ENCODE measurements at regions not wholly inside any gene's neighbourhood (a gene's known extent, or its start where the extent isn't known, plus 50 kb on each side); places are given as distances from the start of the nearest gene placed in this dataset.

- H3K9me3 Mint-ChIP-seq, result no peaks in the 10 kb centered on the region
- no peaks in the 10 kb centered on the region for H3K27me3 Mint-ChIP-seq (ENCODE audit: low read depth)
- peaks cover 9% of the 10 kb centered on the region for H3K4me1 Mint-ChIP-seq (ENCODE audit: low read depth)
- no peak overlapping the region for H3K4me3 Mint-ChIP-seq
- H3K27ac Mint-ChIP-seq, result no peak overlapping the region
- no peaks in the 10 kb centered on the region for H3K36me3 Mint-ChIP-seq (ENCODE audit: low read depth)
These were observed 76.5 kb downstream of the ZNF281 start for GRCh38 chr1:200333329-200333728.

- Mint-ChIP-seq H3K9me3 (no peaks in the 10 kb centered on the region), H3K36me3 (ENCODE audit: low read depth) (no peaks in the 10 kb centered on the region), H3K4me1 (ENCODE audit: low read depth) (peaks cover 7% of the 10 kb centered on the region), H3K27me3 (ENCODE audit: low read depth) (peaks cover 5% of the 10 kb centered on the region), H3K4me3 (no peak overlapping the region), H3K27ac (no peak overlapping the region)
These were observed 77.1 kb downstream of the ZNF281 start for GRCh38 chr1:200332716-200333115.

- H3K4me1 Mint-ChIP-seq (ENCODE audit: low read depth), result no peaks in the 10 kb centered on the region
- no peak overlapping the region for H3K4me3 Mint-ChIP-seq
- H3K9me3 Mint-ChIP-seq, result no peaks in the 10 kb centered on the region
- peaks cover 14% of the 10 kb centered on the region for H3K27me3 Mint-ChIP-seq (ENCODE audit: low read depth)
- no peak overlapping the region for H3K27ac Mint-ChIP-seq
- H3K36me3 Mint-ChIP-seq (ENCODE audit: low read depth), result no peaks in the 10 kb centered on the region
These were observed 79.0 kb downstream of the ZNF281 start for GRCh38 chr1:200330741-200331428.

DNA sequence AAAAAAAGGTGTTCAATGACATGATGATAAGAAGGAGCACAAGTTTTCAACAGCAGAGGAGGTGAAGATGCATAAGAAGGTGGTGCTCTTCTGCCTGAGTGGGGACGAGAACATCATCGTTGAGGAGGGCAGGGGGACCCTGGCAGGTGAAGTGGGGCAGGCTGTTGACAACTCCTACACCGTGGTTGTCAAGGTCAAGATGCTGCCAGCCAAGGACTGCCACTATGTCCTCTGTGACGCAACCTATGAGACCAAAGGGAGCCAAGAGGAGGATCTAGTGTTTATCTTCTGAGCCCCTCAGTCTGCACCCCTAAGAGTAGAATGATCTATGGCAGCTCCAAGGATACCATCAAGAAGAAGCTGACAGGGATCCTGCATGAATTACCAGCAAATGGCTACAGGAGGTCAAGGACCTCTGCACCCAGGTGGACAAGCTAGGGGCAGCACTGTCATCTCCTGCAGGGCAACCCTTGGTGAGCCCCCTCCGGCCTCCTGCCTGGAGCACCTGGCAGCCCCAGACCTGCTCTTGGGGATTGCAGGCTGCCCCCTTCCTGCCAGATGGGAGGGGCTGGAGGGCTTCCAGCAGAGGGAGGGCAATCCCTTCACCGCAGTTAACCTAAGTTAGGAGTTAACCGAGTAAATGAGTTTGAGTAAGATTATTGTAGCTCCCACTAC, 80.5 kb downstream of the ZNF281 start:
- no peak overlapping the region for H3K27ac Mint-ChIP-seq
- no peaks in the 10 kb centered on the region for H3K36me3 Mint-ChIP-seq (ENCODE audit: low read depth)
- no peaks in the 10 kb centered on the region for H3K4me1 Mint-ChIP-seq (ENCODE audit: low read depth)
- peaks cover 14% of the 10 kb centered on the region for H3K27me3 Mint-ChIP-seq (ENCODE audit: low read depth)
- no peaks in the 10 kb centered on the region for H3K9me3 Mint-ChIP-seq
- H3K4me3 Mint-ChIP-seq, result no peak overlapping the region

DNA sequence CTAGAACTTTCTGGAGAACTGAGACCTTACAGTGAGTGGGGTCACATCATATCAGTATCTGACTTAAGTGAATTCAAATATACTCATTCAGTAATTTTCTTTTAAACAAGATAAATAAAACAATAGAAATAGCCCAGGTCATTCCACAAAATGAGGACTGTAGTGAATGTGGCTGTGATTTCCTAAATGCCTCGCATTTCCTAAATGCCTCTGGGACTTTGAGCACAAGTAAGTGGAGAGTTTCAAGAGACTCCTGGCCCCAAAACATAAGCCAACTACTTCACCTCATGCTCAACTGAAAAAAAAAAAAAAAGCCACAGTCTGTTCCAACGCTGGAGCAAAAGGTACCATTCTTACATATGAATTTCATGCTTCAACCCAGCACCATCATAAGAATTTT, 81.5 kb downstream of the ZNF281 start:
- Mint-ChIP-seq H3K4me1 (ENCODE audit: low read depth) (no peaks in the 10 kb centered on the region), H3K27ac (no peak overlapping the region), H3K27me3 (ENCODE audit: low read depth) (peaks cover 14% of the 10 kb centered on the region), H3K9me3 (peaks cover 3% of the 10 kb centered on the region), H3K4me3 (no peak overlapping the region), H3K36me3 (ENCODE audit: low read depth) (no peaks in the 10 kb centered on the region)

DNA sequence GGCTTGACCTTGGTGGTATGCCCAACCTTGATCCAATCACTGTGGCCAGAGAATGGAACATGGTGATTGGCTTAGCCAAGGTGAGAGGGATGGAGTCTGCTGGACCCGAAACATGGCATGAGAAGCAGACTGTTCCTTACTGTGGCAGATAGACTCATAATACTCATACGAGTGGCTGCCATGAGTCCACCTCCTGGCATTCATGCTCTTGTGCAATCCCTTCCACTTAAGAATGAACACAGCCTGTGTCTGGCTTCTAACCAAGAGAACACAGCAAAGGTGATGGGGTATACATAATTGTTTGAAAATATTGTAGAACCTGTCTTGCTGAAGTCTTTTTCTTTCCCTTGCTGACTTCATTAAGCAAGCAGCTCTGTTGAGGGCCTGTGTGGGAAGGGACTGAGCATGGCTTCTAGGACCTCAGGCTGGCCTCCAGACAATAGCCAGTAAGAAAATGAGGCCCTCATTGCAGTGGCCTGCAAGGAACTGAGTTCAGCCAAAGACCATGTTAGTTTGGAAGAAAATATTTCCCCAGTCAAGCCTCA, 85.9 kb downstream of the ZNF281 start:
- Mint-ChIP-seq H3K27ac (no peak overlapping the region), H3K4me1 (ENCODE audit: low read depth) (no peaks in the 10 kb centered on the region), H3K36me3 (ENCODE audit: low read depth) (no peaks in the 10 kb centered on the region), H3K27me3 (ENCODE audit: low read depth) (peaks cover 14% of the 10 kb centered on the region), H3K9me3 (peaks cover 3% of the 10 kb centered on the region), H3K4me3 (no peak overlapping the region)

GRCh38 chr1:200319148-200319547, 90.7 kb downstream of the ZNF281 start:
- Mint-ChIP-seq H3K9me3 (peaks cover 2% of the 10 kb centered on the region), H3K27me3 (ENCODE audit: low read depth) (peaks cover 28% of the 10 kb centered on the region)

GRCh38 chr1:200317236-200317635, 92.6 kb downstream of the ZNF281 start:
- H3K27ac Mint-ChIP-seq, result no peak overlapping the region
- H3K4me3 Mint-ChIP-seq, result no peak overlapping the region
- H3K36me3 Mint-ChIP-seq (ENCODE audit: low read depth), result no peaks in the 10 kb centered on the region

More at GRCh38 chr1:200319148-200319547, 90.7 kb downstream of the ZNF281 start:
- no peaks in the 10 kb centered on the region for H3K36me3 Mint-ChIP-seq (ENCODE audit: low read depth)
- no peak overlapping the region for H3K4me3 Mint-ChIP-seq
- no peaks in the 10 kb centered on the region for H3K4me1 Mint-ChIP-seq (ENCODE audit: low read depth)
- no peak overlapping the region for H3K27ac Mint-ChIP-seq

DNA sequence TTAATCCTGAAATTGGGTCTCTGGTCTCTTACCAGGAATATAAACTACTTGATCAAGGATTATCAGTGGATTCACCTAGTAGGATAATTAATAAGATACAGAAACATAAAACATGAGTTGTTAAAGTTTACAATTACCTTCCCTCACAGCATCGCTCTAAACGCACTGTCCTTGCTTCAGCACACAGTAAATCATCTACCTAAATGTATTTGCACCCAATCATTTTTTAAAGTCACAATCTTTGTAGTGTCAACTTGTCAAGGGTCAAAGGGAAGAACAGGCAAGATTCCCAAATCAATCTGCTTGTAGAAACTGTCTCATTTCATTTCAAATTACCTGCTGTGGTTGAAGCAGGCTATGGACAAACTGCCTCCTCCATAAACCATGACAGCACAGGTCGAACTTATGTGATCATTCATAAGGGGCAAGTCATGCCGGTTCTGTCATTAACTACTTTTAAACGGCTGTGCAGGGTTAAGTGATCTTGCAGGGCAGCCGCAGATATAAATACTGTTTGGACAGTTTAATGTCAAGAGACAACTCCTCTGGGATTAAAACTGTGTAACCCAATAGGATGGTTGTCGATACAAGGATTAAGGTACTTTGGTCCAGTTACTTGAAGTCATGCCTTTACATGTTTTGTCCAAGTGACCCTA, 93.6 kb downstream of the ZNF281 start:
- no peak overlapping the region for H3K4me3 Mint-ChIP-seq
- H3K36me3 Mint-ChIP-seq (ENCODE audit: low read depth), result no peaks in the 10 kb centered on the region
- no peak overlapping the region for H3K27ac Mint-ChIP-seq

More at GRCh38 chr1:200317236-200317635, 92.6 kb downstream of the ZNF281 start:
- Mint-ChIP-seq H3K27me3 (ENCODE audit: low read depth) (peaks cover 36% of the 10 kb centered on the region), H3K9me3 (no peaks in the 10 kb centered on the region), H3K4me1 (ENCODE audit: low read depth) (no peaks in the 10 kb centered on the region)

DNA sequence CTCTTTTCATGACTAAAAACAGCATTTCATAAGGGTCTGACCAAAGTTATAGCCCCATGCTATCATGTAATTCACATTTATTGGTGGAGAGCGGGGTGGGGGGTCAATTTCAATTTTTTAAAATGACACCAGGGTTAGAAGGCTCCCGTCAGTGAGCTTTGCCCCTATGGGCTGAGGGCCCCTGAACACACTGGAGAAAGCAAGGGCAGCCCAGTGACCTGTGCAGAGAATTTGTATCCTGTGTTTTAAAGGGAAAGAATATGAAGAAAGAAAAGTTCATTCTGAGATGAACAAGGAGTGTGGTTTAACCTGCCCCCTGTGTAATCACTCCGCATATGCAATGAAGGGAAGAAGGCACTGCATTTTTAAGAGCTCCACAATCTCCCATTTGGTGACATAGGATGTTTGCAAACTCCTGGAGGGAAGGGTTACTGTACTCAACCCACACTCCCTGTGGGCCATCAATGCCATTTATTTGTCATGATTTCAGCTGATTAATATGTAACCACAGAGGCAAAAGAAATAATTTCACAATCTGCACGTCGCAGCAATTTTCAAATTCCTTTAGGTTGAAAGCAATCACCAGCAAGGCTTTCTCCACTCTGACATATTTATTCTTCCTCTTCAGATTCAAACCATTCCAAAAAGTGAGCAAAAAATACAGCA, 95.6 kb downstream of the ZNF281 start:
- no peaks in the 10 kb centered on the region for H3K4me1 Mint-ChIP-seq (ENCODE audit: low read depth)
- H3K4me3 Mint-ChIP-seq, result no peak overlapping the region
- H3K27me3 Mint-ChIP-seq (ENCODE audit: low read depth), result peaks cover 36% of the 10 kb centered on the region
- H3K36me3 Mint-ChIP-seq (ENCODE audit: low read depth), result no peaks in the 10 kb centered on the region
- no peak overlapping the region for H3K27ac Mint-ChIP-seq
- no peaks in the 10 kb centered on the region for H3K9me3 Mint-ChIP-seq

More for the DNA sequence above, 93.6 kb downstream of the ZNF281 start:
- Mint-ChIP-seq H3K9me3 (no peaks in the 10 kb centered on the region), H3K4me1 (ENCODE audit: low read depth) (no peaks in the 10 kb centered on the region), H3K27me3 (ENCODE audit: low read depth) (peaks cover 36% of the 10 kb centered on the region)

DNA sequence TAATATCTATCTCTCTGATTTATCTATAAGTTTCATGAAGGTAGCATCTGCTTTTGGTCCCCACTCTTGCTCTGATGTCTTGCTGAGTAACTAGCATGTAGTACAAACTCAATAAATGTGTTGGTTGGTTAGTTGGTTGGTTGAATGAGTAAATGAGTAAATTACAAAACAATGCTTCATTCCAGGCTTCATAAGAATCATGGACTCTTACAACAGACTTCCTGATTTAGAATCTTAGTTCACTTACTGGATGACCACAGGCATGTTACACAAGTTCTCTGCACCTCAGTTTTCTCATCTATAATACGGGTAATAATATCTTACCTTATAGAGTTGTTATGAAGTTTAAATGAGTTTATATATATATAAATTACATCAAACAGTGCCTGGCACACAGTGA, 98.6 kb downstream of the ZNF281 start:
- Mint-ChIP-seq H3K9me3 (no peaks in the 10 kb centered on the region), H3K36me3 (ENCODE audit: low read depth) (no peaks in the 10 kb centered on the region), H3K4me3 (no peak overlapping the region), H3K27me3 (ENCODE audit: low read depth) (peaks cover 22% of the 10 kb centered on the region), H3K4me1 (ENCODE audit: low read depth) (peaks cover 8% of the 10 kb centered on the region), H3K27ac (no peak overlapping the region)

DNA sequence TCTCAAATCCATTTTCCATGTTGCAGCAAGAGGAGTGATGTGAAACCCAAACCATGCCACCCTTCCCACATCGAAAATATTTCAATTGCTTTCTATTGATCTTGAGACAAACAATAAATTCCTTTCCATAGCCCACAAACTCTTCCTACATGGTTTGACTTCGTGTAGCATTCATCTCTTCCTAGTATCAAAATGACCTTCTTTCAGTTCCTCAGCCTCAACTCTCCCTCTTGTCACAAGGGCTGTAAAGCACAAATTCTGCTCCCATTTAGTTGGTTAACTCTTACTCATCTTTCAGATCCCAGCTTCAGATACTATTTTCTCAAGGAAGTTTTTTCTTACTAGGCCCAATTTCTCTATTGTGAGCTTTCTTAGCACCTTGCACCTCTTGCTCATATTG, 99.0 kb downstream of the ZNF281 start:
- Mint-ChIP-seq H3K27ac (no peak overlapping the region), H3K36me3 (ENCODE audit: low read depth) (no peaks in the 10 kb centered on the region), H3K27me3 (ENCODE audit: low read depth) (peaks cover 21% of the 10 kb centered on the region)

GRCh38 chr1:200307755-200308066, 102.1 kb downstream of the ZNF281 start:
- peaks cover 31% of the 10 kb centered on the region for H3K27me3 Mint-ChIP-seq (ENCODE audit: low read depth)
- no peaks in the 10 kb centered on the region for H3K36me3 Mint-ChIP-seq (ENCODE audit: low read depth)
- H3K4me1 Mint-ChIP-seq (ENCODE audit: low read depth), result peaks cover 12% of the 10 kb centered on the region
- H3K9me3 Mint-ChIP-seq, result no peaks in the 10 kb centered on the region
- no peak overlapping the region for H3K27ac Mint-ChIP-seq
- no peak overlapping the region for H3K4me3 Mint-ChIP-seq

More for the DNA sequence above, 99.0 kb downstream of the ZNF281 start:
- H3K4me1 Mint-ChIP-seq (ENCODE audit: low read depth), result peaks cover 8% of the 10 kb centered on the region
- no peak overlapping the region for H3K4me3 Mint-ChIP-seq
- no peaks in the 10 kb centered on the region for H3K9me3 Mint-ChIP-seq

DNA sequence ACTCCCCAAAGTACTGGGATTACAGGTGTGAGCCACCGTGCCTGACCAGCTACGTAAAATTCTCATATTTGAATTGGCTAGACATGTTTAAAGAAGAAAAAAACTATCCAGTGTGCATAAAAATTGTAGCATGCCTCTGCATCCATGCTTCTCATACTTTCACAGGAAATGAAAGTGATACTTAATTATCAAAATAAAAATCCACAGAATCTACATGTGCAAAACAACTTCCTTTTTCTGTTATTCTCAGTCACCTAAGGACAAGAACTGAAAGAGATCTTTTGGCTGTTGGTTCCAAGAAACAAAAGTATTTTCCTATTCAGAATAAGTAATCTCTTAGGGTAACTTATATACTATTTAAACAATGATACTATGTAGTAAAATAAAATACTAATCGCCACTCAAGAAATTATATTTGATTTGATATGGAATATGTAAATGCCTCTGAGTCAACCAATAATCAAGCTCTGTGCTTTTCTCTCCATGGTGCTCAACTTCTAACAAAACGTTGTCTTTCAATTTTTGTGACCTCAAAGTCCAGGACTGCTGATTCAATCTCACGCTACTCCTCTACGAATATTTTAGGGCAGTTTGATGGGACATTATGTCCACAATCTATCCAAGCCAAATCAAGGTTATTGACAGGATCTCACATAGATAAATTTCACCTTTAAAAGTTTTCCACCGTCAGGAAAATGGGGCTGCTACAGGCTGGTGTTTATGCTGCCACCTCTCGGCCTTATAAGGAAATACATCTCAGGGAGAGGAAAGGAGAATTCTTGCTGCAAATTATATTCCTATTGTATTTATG, 102.7 kb downstream of the ZNF281 start:
- Mint-ChIP-seq H3K36me3 (ENCODE audit: low read depth) (no peaks in the 10 kb centered on the region), H3K27me3 (ENCODE audit: low read depth) (peaks cover 31% of the 10 kb centered on the region), H3K9me3 (no peaks in the 10 kb centered on the region), H3K27ac (peak overlapping the region; percentile 66), H3K4me3 (peak overlapping the region; percentile 61), H3K4me1 (ENCODE audit: low read depth) (peaks cover 14% of the 10 kb centered on the region)
